ENCODE measurements at regions not wholly inside any gene's neighbourhood (a gene's known extent, or its start where the extent isn't known, plus 50 kb on each side); places are given as distances from the start of the nearest gene placed in this dataset.

DNA sequence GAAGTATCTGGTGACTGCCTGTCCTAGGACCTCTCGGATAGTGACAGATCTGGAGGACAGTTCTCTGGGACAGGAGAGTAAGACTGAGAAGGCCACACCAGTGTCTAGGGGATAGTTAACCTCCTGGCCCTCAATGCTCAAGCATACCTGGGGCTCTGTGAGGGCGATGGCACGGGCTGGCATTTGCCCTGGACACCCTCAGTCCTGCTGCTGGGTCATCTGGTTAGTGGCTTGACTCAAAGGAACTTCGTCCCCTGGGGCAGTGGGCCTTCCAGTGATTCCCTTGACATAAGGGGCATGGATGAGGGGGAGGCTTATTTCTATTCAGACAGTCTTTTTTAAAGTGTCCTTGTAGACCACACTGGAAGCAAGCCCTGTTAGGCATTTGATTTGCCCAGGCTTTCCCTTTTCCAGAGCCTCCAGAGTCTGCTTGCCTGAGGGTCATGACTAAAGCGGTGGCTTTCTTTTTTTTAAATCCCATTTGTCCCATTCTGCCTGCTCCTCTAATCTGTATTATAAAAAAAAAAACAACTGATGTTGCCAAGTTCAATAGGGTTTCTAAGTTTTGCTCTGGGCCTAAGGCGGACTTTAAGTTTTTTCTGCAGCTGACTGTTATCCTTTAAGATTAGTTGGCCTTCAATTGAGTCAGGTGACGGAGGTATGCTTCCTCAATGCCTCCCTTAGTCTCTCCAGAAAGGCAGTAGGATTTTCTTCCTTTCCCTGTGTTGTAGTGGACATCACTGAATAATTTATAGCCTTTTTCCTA, 2083.5 kb upstream of the C9orf72 start:
- CTCF ChIA-PET, result no interaction called here
- FAIRE-seq, result no peak
- Histone ChIP-seq H3K27me3 (replicated peaks in 1 of 2; ENCODE audit: control insufficient read depth in 2 of 2, insufficient read depth in 2 of 2, low read length in 1 of 2) (no peaks in the 10 kb centered on the region), H2AFZ (ENCODE audit: control insufficient read depth, low read depth, low read length) (no peak overlapping the region), H3K79me2 (ENCODE audit: control insufficient read depth, insufficient read depth, low read length) (no peaks in the 10 kb centered on the region), H3K9me3 (replicated peaks; ENCODE audit: control insufficient read depth, insufficient read depth, low read length) (no peaks in the 10 kb centered on the region), H3K9ac (ENCODE audit: control insufficient read depth, insufficient read depth, low read length) (no peak overlapping the region), H3K27ac (ENCODE audit: control insufficient read depth, insufficient read depth) (no peak overlapping the region), H3K36me3 (ENCODE audit: control insufficient read depth in 2 of 2, insufficient read depth in 2 of 2, low read length in 1 of 2) (no peaks in the 10 kb centered on the region), H3K4me1 (ENCODE audit: control insufficient read depth, insufficient read depth, low read length) (no peaks in the 10 kb centered on the region), H3K4me2 (ENCODE audit: control insufficient read depth, insufficient read depth) (no peak overlapping the region), H3K4me3 (no peak overlapping the region), H4K20me1 (ENCODE audit: control insufficient read depth, insufficient read depth) (no peaks in the 10 kb centered on the region)
- DNase-seq (ENCODE audit: low read depth, low spot score), result no peak
- in situ Hi-C loops (cut with MboI), result no loop called here
- no TSS peak for BruUV-seq (replicated peaks)
- intact Hi-C loops (cut with micrococcal nuclease; ENCODE audit: unreplicated experiment), result no loop called here
- SMC1A ChIA-PET (ENCODE audit: uncharacterized antibody, unreplicated experiment), result no interaction called here
- ATAC-seq, result no peak
- RAD21 ChIA-PET (ENCODE audit: unreplicated experiment), result no interaction called here
- 24% methylated on average over 7 of the region's 7 CpGs for WGBS (ENCODE audit: insufficient coverage, insufficient replicate concordance, low lambda C conversion rate, missing lambda C conversion rate)
- POLR2A ChIA-PET, result no interaction called here
- TF ChIP-seq, protein P1, sequence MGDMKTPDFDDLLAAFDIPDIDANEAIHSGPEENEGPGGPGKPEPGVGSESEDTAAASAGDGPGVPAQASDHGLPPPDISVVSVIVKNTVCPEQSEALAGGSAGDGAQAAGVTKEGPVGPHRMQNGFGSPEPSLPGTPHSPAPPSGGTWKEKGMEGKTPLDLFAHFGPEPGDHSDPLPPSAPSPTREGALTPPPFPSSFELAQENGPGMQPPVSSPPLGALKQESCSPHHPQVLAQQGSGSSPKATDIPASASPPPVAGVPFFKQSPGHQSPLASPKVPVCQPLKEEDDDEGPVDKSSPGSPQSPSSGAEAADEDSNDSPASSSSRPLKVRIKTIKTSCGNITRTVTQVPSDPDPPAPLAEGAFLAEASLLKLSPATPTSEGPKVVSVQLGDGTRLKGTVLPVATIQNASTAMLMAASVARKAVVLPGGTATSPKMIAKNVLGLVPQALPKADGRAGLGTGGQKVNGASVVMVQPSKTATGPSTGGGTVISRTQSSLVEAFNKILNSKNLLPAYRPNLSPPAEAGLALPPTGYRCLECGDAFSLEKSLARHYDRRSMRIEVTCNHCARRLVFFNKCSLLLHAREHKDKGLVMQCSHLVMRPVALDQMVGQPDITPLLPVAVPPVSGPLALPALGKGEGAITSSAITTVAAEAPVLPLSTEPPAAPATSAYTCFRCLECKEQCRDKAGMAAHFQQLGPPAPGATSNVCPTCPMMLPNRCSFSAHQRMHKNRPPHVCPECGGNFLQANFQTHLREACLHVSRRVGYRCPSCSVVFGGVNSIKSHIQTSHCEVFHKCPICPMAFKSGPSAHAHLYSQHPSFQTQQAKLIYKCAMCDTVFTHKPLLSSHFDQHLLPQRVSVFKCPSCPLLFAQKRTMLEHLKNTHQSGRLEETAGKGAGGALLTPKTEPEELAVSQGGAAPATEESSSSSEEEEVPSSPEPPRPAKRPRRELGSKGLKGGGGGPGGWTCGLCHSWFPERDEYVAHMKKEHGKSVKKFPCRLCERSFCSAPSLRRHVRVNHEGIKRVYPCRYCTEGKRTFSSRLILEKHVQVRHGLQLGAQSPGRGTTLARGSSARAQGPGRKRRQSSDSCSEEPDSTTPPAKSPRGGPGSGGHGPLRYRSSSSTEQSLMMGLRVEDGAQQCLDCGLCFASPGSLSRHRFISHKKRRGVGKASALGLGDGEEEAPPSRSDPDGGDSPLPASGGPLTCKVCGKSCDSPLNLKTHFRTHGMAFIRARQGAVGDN (IDR thresholded peaks at IDR 0.05), result no peak
- no peak for TF ChIP-seq GABPA (IDR thresholded peaks at IDR 0.05; ENCODE audit: low read depth)
- no peak for TF ChIP-seq FOS (IDR thresholded peaks at IDR 0.05; ENCODE audit: borderline replicate concordance, extremely low read depth, insufficient read length)
- TF ChIP-seq, protein P2, sequence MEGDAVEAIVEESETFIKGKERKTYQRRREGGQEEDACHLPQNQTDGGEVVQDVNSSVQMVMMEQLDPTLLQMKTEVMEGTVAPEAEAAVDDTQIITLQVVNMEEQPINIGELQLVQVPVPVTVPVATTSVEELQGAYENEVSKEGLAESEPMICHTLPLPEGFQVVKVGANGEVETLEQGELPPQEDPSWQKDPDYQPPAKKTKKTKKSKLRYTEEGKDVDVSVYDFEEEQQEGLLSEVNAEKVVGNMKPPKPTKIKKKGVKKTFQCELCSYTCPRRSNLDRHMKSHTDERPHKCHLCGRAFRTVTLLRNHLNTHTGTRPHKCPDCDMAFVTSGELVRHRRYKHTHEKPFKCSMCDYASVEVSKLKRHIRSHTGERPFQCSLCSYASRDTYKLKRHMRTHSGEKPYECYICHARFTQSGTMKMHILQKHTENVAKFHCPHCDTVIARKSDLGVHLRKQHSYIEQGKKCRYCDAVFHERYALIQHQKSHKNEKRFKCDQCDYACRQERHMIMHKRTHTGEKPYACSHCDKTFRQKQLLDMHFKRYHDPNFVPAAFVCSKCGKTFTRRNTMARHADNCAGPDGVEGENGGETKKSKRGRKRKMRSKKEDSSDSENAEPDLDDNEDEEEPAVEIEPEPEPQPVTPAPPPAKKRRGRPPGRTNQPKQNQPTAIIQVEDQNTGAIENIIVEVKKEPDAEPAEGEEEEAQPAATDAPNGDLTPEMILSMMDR (IDR thresholded peaks at IDR 0.05 in 2 of 3, conservative IDR thresholded peaks at IDR 0.05 in 1 of 3; ENCODE audit: control insufficient read depth in 2 of 3, extremely low read depth in 1 of 3, insufficient read depth in 1 of 3, low read depth in 3 of 3, low read length in 3 of 3), result no peak
- no peak for TF ChIP-seq KAT2A (conservative IDR thresholded peaks at IDR 0.05; ENCODE audit: control insufficient read depth, low read depth, low read length)
- no peak for TF ChIP-seq NFIC (IDR thresholded peaks at IDR 0.05; ENCODE audit: low read depth, low read length)
- TF ChIP-seq MEF2A (IDR thresholded peaks at IDR 0.05; ENCODE audit: insufficient read depth, low read depth, low read length), result no peak
- no peak for TF ChIP-seq HDAC2 (IDR thresholded peaks at IDR 0.05)
- TF ChIP-seq TCF3 (IDR thresholded peaks at IDR 0.05; ENCODE audit: borderline replicate concordance, insufficient read depth, low read depth, low read length), result no peak
- no peak for TF ChIP-seq CHD1 (IDR thresholded peaks at IDR 0.05; ENCODE audit: low read depth, low read length)
- TF ChIP-seq ZNF384 (IDR thresholded peaks at IDR 0.05; ENCODE audit: borderline replicate concordance, low read depth, low read length), result no peak
- TF ChIP-seq LARP7 (IDR thresholded peaks at IDR 0.05), result no peak
- no peak for TF ChIP-seq ZSCAN29 (IDR thresholded peaks at IDR 0.05)
- TF ChIP-seq POLR2AphosphoS2 (IDR thresholded peaks at IDR 0.05; ENCODE audit: low read depth, low read length), result no peak
- TF ChIP-seq, protein P3, sequence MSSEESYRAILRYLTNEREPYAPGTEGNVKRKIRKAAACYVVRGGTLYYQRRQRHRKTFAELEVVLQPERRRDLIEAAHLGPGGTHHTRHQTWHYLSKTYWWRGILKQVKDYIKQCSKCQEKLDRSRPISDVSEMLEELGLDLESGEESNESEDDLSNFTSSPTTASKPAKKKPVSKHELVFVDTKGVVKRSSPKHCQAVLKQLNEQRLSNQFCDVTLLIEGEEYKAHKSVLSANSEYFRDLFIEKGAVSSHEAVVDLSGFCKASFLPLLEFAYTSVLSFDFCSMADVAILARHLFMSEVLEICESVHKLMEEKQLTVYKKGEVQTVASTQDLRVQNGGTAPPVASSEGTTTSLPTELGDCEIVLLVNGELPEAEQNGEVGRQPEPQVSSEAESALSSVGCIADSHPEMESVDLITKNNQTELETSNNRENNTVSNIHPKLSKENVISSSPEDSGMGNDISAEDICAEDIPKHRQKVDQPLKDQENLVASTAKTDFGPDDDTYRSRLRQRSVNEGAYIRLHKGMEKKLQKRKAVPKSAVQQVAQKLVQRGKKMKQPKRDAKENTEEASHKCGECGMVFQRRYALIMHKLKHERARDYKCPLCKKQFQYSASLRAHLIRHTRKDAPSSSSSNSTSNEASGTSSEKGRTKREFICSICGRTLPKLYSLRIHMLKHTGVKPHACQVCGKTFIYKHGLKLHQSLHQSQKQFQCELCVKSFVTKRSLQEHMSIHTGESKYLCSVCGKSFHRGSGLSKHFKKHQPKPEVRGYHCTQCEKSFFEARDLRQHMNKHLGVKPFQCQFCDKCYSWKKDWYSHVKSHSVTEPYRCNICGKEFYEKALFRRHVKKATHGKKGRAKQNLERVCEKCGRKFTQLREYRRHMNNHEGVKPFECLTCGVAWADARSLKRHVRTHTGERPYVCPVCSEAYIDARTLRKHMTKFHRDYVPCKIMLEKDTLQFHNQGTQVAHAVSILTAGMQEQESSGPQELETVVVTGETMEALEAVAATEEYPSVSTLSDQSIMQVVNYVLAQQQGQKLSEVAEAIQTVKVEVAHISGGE (CRISPR knock-in tag; IDR thresholded peaks at IDR 0.05), result no peak
